HG02759 (cell line): ENCODE measurements at regions not wholly inside any gene's neighbourhood (a gene's known extent, or its start where the extent isn't known, plus 50 kb on each side); places are given as distances from the start of the nearest gene placed in this dataset.

Experiments used
- ATAC-seq: cut with Tn5 transposase; IDR thresholded peaks from one replicate; pipeline ENCODE4 v1.9.1; 2021; ENCODE audit warnings: mild to moderate bottlenecking, moderate library complexity; ENCODE audit not compliant: unreplicated experiment

GRCh38 chr2:66317268-66317890, 117.5 kb upstream of the MEIS1 start:
- ATAC-seq: no peak

- no peak for ATAC-seq
These were observed 128.4 kb upstream of the MEIS1 start for GRCh38 chr2:66306483-66306882.

- no peak for ATAC-seq
These were observed 129.2 kb upstream of the MEIS1 start for GRCh38 chr2:66305718-66306117.

- ATAC-seq: no peak
These were observed 131.5 kb upstream of the MEIS1 start for GRCh38 chr2:66303471-66303870.

- ATAC-seq: no peak
These were observed 133.2 kb upstream of the MEIS1 start for GRCh38 chr2:66301767-66302140.

- no peak for ATAC-seq
These were observed 133.7 kb upstream of the MEIS1 start for GRCh38 chr2:66301022-66301766.

- ATAC-seq: no peak
These were observed 151.1 kb upstream of the MEIS1 start for GRCh38 chr2:66283787-66284186.

- ATAC-seq: no peak
These were observed 152.9 kb upstream of the MEIS1 start for GRCh38 chr2:66281980-66282379.

- no peak for ATAC-seq
These were observed 155.9 kb upstream of the MEIS1 start for GRCh38 chr2:66279024-66279423.

GRCh38 chr2:66275984-66276383, 158.9 kb upstream of the MEIS1 start:
- ATAC-seq: no peak

- no peak for ATAC-seq
These were observed 160.9 kb upstream of the MEIS1 start for GRCh38 chr2:66273933-66274490.

- no peak for ATAC-seq
These were observed 162.2 kb upstream of the MEIS1 start for GRCh38 chr2:66272751-66273150.

- no peak for ATAC-seq
These were observed 163.1 kb upstream of the MEIS1 start for GRCh38 chr2:66271777-66272176.

GRCh38 chr2:66270247-66270646, 164.7 kb upstream of the MEIS1 start:
- ATAC-seq: no peak

- no peak for ATAC-seq
These were observed 165.8 kb upstream of the MEIS1 start for GRCh38 chr2:66269166-66269565.

- no peak for ATAC-seq
These were observed 166.2 kb upstream of the MEIS1 start for GRCh38 chr2:66268756-66269155.

GRCh38 chr2:66264354-66264753, 170.6 kb upstream of the MEIS1 start:
- ATAC-seq: no peak

- ATAC-seq: no peak
These were observed 179.1 kb upstream of the MEIS1 start for GRCh38 chr2:66255867-66256266.

- no peak for ATAC-seq
These were observed 179.8 kb upstream of the MEIS1 start for GRCh38 chr2:66255136-66255535.

GRCh38 chr2:66253066-66253465, 181.9 kb upstream of the MEIS1 start:
- ATAC-seq: no peak

- ATAC-seq: no peak
These were observed 182.8 kb upstream of the MEIS1 start for GRCh38 chr2:66252109-66252508.

- ATAC-seq: no peak
These were observed 183.4 kb upstream of the MEIS1 start for GRCh38 chr2:66251573-66251972.
